Mucosa of descending colon (tissue), 3 donors: ENCODE measurements at regions not wholly inside any gene's neighbourhood (a gene's known extent, or its start where the extent isn't known, plus 50 kb on each side); places are given as distances from the start of the nearest gene placed in this dataset.
"Not testable (repeated sequence)": the region's sequence is repeated elsewhere in the genome, so short reads cannot be mapped to it uniquely, and the experiment has no call there.

Experiments used
- ATAC-seq: fragments of 200-7000 bp; cut with Tn5 transposase; one replicate; pipeline ENCODE4 v1.9.1; 2020; ENCODE audit warnings: mild to moderate bottlenecking, moderate library complexity
- DNase-seq, 3 donors: peaks; one replicate each; pipeline ENCODE4 v3.0.0-alpha.2; 2020
- H3K36me3 ChIP-seq: fragments of 200-600 bp; one replicate; pipeline ENCODE4 v1.8.0; 2021; ENCODE audit warnings: low read depth, mild to moderate bottlenecking
- H3K4me1 ChIP-seq: fragments of 200-600 bp; one replicate; pipeline ENCODE4 v1.8.0; 2021; ENCODE audit warnings: low read depth, mild to moderate bottlenecking
- H3K4me3 ChIP-seq: fragments of 200-600 bp; one replicate; pipeline ENCODE4 v1.8.0; 2021; ENCODE audit warnings: mild to moderate bottlenecking
- H3K9me3 ChIP-seq: fragments of 200-600 bp; one replicate; pipeline ENCODE4 v1.8.0; 2021; ENCODE audit warnings: mild to moderate bottlenecking
- intact Hi-C, 2 donors: fragments of 100-400 bp; cut with DNase I in 1 of 2; cut with micrococcal nuclease in 1 of 2; formaldehyde crosslinking; loops; one replicate each; pipeline versions ENCODE4 v1.11.0 to v1.11.1; 2022; cut with DNase I, micrococcal nuclease
- TF ChIP-seq, protein P1 (sequence below): fragments of 200-600 bp; IDR thresholded peaks from one replicate; pipeline ENCODE4 v1.8.0; 2022; ENCODE audit warnings: antibody characterized with exemption, mild to moderate bottlenecking
- donor health status: DM: no; HTN: no; CAD: no; lungs with moderate emphysema.
- donor health status: DM: no; HTN: no; CAD: no.
- donor health status: DM: no; HTN: yes; CAD: no.

DNA sequence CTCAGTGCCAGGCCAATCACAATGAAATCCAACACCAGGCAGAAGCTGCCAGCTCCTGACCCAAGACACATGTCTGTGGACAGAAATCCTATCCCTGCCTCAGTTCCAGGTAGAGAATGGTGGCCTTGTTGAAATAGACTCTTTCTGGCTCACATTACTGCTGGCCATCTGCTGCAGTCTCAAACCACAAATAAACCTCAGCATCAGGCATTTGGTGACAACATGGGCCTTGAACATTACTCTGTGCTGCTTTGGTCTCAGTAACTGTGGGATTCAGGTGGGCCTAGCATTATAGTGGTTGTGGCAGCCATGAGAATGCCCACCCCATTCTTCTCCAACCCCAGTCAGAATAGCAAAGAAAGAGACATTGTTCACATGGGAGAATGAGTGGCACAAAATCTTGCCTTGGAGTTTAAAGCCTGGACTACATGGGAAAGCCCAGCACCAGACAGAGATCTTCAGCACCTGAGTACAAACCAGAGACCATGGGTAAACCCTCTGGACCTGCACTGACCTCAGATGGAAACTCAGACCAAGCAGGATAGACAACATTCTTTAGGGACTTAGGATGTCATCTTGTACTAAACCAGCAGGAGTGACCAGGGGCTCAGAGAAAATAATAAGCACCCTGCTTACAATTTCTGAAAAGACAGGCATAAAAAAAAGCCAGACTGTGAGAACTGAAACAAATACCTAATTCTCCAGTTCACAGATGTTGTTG is 50.4 kb upstream of the TRAM1L1 start:
- H3K36me3 ChIP-seq: no peaks in the 10 kb centered on the region
- H3K4me1 ChIP-seq: no peaks in the 10 kb centered on the region
- DNase-seq (no peak), ATAC-seq (no peak)
- no peak overlapping the region for H3K4me3 ChIP-seq
- TF ChIP-seq, protein P1, sequence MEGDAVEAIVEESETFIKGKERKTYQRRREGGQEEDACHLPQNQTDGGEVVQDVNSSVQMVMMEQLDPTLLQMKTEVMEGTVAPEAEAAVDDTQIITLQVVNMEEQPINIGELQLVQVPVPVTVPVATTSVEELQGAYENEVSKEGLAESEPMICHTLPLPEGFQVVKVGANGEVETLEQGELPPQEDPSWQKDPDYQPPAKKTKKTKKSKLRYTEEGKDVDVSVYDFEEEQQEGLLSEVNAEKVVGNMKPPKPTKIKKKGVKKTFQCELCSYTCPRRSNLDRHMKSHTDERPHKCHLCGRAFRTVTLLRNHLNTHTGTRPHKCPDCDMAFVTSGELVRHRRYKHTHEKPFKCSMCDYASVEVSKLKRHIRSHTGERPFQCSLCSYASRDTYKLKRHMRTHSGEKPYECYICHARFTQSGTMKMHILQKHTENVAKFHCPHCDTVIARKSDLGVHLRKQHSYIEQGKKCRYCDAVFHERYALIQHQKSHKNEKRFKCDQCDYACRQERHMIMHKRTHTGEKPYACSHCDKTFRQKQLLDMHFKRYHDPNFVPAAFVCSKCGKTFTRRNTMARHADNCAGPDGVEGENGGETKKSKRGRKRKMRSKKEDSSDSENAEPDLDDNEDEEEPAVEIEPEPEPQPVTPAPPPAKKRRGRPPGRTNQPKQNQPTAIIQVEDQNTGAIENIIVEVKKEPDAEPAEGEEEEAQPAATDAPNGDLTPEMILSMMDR: no peak
- intact Hi-C loops: no loop called here
- H3K9me3 ChIP-seq: no peaks in the 10 kb centered on the region

DNA sequence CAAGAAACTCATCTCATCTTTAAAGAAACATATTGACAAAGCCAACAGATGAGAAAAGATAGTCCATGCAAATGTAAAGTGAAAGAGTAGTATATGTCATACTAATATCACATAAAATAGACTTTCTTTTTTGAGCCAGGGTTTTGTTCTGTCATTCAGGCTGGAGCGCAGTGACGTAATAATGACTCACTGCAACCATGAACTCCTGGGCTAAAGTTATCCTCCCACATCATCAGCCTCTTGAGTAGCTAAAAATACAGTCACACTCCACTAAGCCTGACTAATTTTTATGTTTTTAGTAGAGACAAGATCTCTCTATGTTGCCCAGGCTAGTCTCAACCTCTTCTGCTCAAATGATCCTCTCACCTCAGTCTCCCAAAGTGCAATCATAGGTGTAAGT is 51.8 kb upstream of the TRAM1L1 start:
- no peaks in the 10 kb centered on the region for H3K4me1 ChIP-seq
- H3K9me3 ChIP-seq: no peaks in the 10 kb centered on the region
- DNase-seq: no peak
- no peaks in the 10 kb centered on the region for H3K36me3 ChIP-seq
- TF ChIP-seq, protein P1: no peak
- no peak for ATAC-seq
- no peak overlapping the region for H3K4me3 ChIP-seq
- intact Hi-C loops: no loop called here

GRCh38 chr4:117138732-117139131 is 53.4 kb upstream of the TRAM1L1 start:
- ATAC-seq, DNase-seq, H3K4me3 ChIP-seq, H3K36me3 ChIP-seq, intact Hi-C loops, H3K9me3 ChIP-seq, H3K4me1 ChIP-seq: not testable (repeated sequence)

- Histone ChIP-seq H3K4me1 (no peaks in the 10 kb centered on the region), H3K36me3 (no peaks in the 10 kb centered on the region), H3K4me3 (no peak overlapping the region), H3K9me3 (no peaks in the 10 kb centered on the region)
- ATAC-seq (no peak), DNase-seq (no peak)
- intact Hi-C loops: no loop called here
- TF ChIP-seq, protein P1: no peak
Measured at GRCh38 chr4:117154251-117154650, 68.9 kb upstream of the TRAM1L1 start.

DNA sequence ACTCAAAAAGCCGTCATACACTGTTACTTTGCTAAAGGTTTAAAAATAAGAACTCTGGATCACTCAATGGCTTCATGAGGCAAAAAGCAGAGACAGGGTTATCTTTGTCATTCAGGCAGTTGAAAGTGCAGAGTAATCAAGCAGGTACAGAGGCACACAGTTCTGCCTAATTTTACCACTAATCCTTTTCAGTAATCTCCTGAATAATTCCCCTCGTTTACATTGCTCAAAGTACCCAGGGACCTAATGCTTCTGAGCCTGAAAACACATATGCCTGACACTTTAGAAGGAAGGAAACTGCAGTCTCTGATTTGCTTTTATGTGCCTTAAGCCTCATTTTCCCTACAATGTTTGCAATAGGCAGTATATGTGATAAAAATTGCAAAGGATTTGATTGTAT is 71.4 kb upstream of the TRAM1L1 start:
- Histone ChIP-seq H3K9me3 (no peaks in the 10 kb centered on the region), H3K4me3 (no peak overlapping the region), H3K4me1 (no peaks in the 10 kb centered on the region), H3K36me3 (no peaks in the 10 kb centered on the region)
- no peak for DNase-seq
- TF ChIP-seq, protein P1: no peak
- intact Hi-C loops: no loop called here
- ATAC-seq: no peak

DNA sequence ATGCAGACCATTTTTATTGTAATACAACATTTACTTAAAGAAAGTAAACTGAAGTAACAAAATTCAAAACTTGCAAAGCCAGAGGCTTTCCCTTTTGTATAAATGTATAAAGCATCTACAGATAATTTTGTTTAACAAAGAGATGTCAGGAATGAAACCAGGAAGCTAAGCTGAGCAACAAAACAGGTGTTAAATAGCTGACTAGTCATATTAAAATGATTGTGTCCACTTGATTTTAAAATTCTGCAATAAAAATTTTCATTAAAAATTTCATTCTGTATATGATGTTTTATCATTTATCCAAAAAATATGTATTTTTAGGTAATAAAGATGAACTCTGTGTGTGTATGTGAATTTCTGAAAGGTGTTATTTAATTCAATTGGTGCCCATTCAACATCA is 72.0 kb upstream of the TRAM1L1 start:
- TF ChIP-seq, protein P1: no peak
- Histone ChIP-seq H3K4me3 (no peak overlapping the region), H3K9me3 (no peaks in the 10 kb centered on the region), H3K36me3 (no peaks in the 10 kb centered on the region), H3K4me1 (no peaks in the 10 kb centered on the region)
- no peak for ATAC-seq
- intact Hi-C loops: no loop called here
- no peak for DNase-seq
